ENCODE measurements at regions not wholly inside any gene's neighbourhood (a gene's known extent, or its start where the extent isn't known, plus 50 kb on each side); places are given as distances from the start of the nearest gene placed in this dataset.
"Not testable (repeated sequence)": the region's sequence is repeated elsewhere in the genome, so short reads cannot be mapped to it uniquely, and the experiment has no call there.

- TF ChIP-seq EZH2 (IDR thresholded peaks at IDR 0.05; ENCODE audit: borderline replicate concordance) (no peak), EZH2phosphoT487 (IDR thresholded peaks at IDR 0.05; ENCODE audit: low read depth, severe bottlenecking, unreplicated experiment) (peak; percentile 82)
- Histone ChIP-seq H3K9me3 (ENCODE audit: low read depth) (no peaks in the 10 kb centered on the region), H3K36me3 (replicated peaks; ENCODE audit: insufficient read depth, low read depth) (no peaks in the 10 kb centered on the region), H2AFZ (no peak overlapping the region), H4K20me1 (ENCODE audit: insufficient read depth, poor library complexity, severe bottlenecking) (no peaks in the 10 kb centered on the region), H3K27me3 (no peaks in the 10 kb centered on the region), H3K9me2 (replicated peaks; ENCODE audit: insufficient read depth) (no peaks in the 10 kb centered on the region), H3K27ac (peak overlapping the region; percentile 57), H3K4me2 (peak overlapping the region; percentile 32), H3K4me3 (no peak overlapping the region), H3K79me2 (no peaks in the 10 kb centered on the region), H3K4me1 (ENCODE audit: insufficient read depth) (no peaks in the 10 kb centered on the region)
- WGBS (ENCODE audit: low lambda C conversion rate, missing lambda C conversion rate), result 54% methylated on average over 6 of the region's 6 CpGs
- peak; percentile 30 for DNase-seq (ENCODE audit: low spot score)
Observed at GRCh38 chr5:112594095-112594850, 143.4 kb upstream of the APC start.

GRCh38 chr5:112594941-112595340 lies 142.7 kb upstream of the APC start:
- Histone ChIP-seq H2AFZ (no peak overlapping the region), H3K27me3 (no peaks in the 10 kb centered on the region), H3K27ac (peak overlapping the region; percentile 57), H3K36me3 (replicated peaks; ENCODE audit: insufficient read depth, low read depth) (no peaks in the 10 kb centered on the region), H4K20me1 (ENCODE audit: insufficient read depth, poor library complexity, severe bottlenecking) (no peaks in the 10 kb centered on the region), H3K9me3 (ENCODE audit: low read depth) (no peaks in the 10 kb centered on the region), H3K4me2 (no peak overlapping the region), H3K79me2 (no peaks in the 10 kb centered on the region), H3K9me2 (replicated peaks; ENCODE audit: insufficient read depth) (no peaks in the 10 kb centered on the region), H3K4me1 (ENCODE audit: insufficient read depth) (no peaks in the 10 kb centered on the region), H3K4me3 (no peak overlapping the region)
- DNase-seq (ENCODE audit: low spot score), result no peak
- 79% methylated on average over 1 of the region's 1 CpG for WGBS (ENCODE audit: low lambda C conversion rate, missing lambda C conversion rate)
- TF ChIP-seq CTCF (IDR thresholded peaks at IDR 0.05; ENCODE audit: poor library complexity) (no peak), EZH2 (IDR thresholded peaks at IDR 0.05; ENCODE audit: borderline replicate concordance) (no peak), EZH2phosphoT487 (IDR thresholded peaks at IDR 0.05; ENCODE audit: low read depth, severe bottlenecking, unreplicated experiment) (no peak)

- TF ChIP-seq EZH2phosphoT487 (IDR thresholded peaks at IDR 0.05; ENCODE audit: low read depth, severe bottlenecking, unreplicated experiment) (no peak), EZH2 (IDR thresholded peaks at IDR 0.05; ENCODE audit: borderline replicate concordance) (no peak), CTCF (IDR thresholded peaks at IDR 0.05; ENCODE audit: poor library complexity) (no peak)
Observed at GRCh38 chr5:112597831-112598230, 139.9 kb upstream of the APC start.

GRCh38 chr5:112600510-112600909 lies 137.2 kb upstream of the APC start:
- not testable (repeated sequence) for H3K27ac ChIP-seq; H3K4me1 ChIP-seq (ENCODE audit: insufficient read depth); H2AFZ ChIP-seq; H3K79me2 ChIP-seq; H3K36me3 ChIP-seq (replicated peaks; ENCODE audit: insufficient read depth, low read depth); H3K9me2 ChIP-seq (replicated peaks; ENCODE audit: insufficient read depth); H3K4me3 ChIP-seq; DNase-seq (ENCODE audit: low spot score); H3K4me2 ChIP-seq; H4K20me1 ChIP-seq (ENCODE audit: insufficient read depth, poor library complexity, severe bottlenecking); H3K27me3 ChIP-seq; H3K9me3 ChIP-seq (ENCODE audit: low read depth)
- 17% methylated on average over 2 of the region's 2 CpGs for WGBS (ENCODE audit: low lambda C conversion rate, missing lambda C conversion rate)

More at GRCh38 chr5:112597831-112598230, 139.9 kb upstream of the APC start:
- Histone ChIP-seq H3K79me2 (no peaks in the 10 kb centered on the region), H2AFZ (no peak overlapping the region), H3K4me3 (no peak overlapping the region), H3K9me2 (replicated peaks; ENCODE audit: insufficient read depth) (no peaks in the 10 kb centered on the region), H3K27me3 (no peaks in the 10 kb centered on the region), H4K20me1 (ENCODE audit: insufficient read depth, poor library complexity, severe bottlenecking) (no peaks in the 10 kb centered on the region), H3K36me3 (replicated peaks; ENCODE audit: insufficient read depth, low read depth) (no peaks in the 10 kb centered on the region), H3K9me3 (ENCODE audit: low read depth) (no peaks in the 10 kb centered on the region), H3K4me2 (no peak overlapping the region), H3K4me1 (ENCODE audit: insufficient read depth) (no peaks in the 10 kb centered on the region), H3K27ac (no peak overlapping the region)
- 86% methylated on average over 1 of the region's 1 CpG for WGBS (ENCODE audit: low lambda C conversion rate, missing lambda C conversion rate)
- DNase-seq (ENCODE audit: low spot score), result no peak
